ENCODE measurements at regions not wholly inside any gene's neighbourhood (a gene's known extent, or its start where the extent isn't known, plus 50 kb on each side); places are given as distances from the start of the nearest gene placed in this dataset.

DNA sequence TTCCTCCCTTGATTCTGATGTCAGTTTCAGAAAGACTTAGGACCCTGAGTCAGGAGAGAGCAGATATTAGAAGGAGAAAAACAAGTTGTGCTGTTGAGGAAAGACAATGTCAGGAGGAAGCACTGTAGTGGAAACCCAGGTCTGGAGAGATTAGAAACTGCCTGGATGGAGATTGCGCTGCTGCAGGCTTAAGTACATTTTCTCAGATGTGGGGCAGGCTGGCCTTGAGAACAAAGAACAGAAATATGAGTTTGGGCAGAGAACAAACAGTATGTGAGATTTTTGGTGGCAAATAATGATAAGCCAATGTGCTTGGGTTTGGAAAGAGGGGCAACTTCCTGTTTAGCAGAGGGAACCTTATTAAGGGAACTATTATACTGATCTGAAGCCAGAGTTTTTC, 74.3 kb upstream of the PRMT8 start:
- H3K36me3 ChIP-seq: no peaks in the 10 kb centered on the region
- TF ChIP-seq, protein P1, sequence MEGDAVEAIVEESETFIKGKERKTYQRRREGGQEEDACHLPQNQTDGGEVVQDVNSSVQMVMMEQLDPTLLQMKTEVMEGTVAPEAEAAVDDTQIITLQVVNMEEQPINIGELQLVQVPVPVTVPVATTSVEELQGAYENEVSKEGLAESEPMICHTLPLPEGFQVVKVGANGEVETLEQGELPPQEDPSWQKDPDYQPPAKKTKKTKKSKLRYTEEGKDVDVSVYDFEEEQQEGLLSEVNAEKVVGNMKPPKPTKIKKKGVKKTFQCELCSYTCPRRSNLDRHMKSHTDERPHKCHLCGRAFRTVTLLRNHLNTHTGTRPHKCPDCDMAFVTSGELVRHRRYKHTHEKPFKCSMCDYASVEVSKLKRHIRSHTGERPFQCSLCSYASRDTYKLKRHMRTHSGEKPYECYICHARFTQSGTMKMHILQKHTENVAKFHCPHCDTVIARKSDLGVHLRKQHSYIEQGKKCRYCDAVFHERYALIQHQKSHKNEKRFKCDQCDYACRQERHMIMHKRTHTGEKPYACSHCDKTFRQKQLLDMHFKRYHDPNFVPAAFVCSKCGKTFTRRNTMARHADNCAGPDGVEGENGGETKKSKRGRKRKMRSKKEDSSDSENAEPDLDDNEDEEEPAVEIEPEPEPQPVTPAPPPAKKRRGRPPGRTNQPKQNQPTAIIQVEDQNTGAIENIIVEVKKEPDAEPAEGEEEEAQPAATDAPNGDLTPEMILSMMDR (IDR thresholded peaks at IDR 0.05; ENCODE audit: borderline replicate concordance): no peak
- H3K4me3 ChIP-seq: no peak overlapping the region
- DNase-seq: no peak
- H3K27ac ChIP-seq (replicated peaks): no peak overlapping the region
- H3K9me3 ChIP-seq (replicated peaks): peaks cover 13% of the 10 kb centered on the region
- intact Hi-C loops (cut with micrococcal nuclease): no loop called here
- peaks cover 55% of the 10 kb centered on the region for H3K27me3 ChIP-seq (ENCODE audit: low read depth)
- peaks cover 10% of the 10 kb centered on the region for H3K4me1 ChIP-seq

DNA sequence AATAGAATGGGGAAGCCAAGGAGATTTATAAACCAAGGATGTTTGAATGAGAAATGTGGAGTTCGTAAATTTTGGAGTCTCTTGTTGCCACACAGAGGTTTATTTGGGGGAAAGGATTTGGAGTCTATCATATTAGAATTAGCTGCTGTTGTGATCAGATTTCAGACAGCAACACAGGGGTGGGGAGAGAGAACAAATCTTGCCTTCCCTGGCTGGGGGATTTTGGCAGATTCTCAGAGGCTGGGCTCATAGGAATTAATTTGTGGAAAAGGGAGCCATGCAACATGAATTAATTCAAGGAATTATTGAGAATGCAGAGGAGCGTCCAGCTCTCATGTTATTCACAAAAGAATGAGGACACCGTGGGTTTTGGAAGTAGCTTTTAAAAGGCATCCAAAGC, 73.9 kb upstream of the PRMT8 start:
- peaks cover 13% of the 10 kb centered on the region for H3K9me3 ChIP-seq (replicated peaks)

DNA sequence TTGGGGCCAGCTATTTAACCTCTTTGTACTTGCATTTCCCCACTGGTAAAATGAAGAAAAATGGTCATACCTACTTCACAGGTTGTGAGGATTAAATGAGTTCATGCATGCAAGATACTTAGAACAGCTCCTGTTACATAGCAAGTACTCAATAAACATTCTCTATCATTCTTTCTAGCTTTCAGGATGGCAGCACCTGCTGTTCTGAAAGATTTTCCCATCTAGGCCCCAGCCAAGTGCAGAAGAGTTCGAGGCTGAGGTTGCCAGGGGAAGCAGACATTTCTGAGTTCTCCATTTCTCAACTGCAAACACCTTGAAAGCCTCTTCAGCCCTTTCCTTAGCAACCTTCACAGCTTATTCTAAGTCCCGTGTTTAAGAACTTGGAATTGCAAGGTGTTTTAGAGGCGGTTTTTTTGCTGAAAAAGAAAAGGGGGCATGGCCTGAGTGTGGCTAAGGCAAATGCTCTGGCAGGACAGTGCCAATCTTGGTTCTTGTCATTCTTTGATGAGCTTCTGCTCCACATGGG, 73.0 kb upstream of the PRMT8 start:
- TF ChIP-seq, protein P1 (IDR thresholded peaks at IDR 0.05; ENCODE audit: borderline replicate concordance): no peak
- Histone ChIP-seq H3K27me3 (ENCODE audit: low read depth) (peaks cover 65% of the 10 kb centered on the region), H3K4me1 (peaks cover 10% of the 10 kb centered on the region), H3K27ac (replicated peaks) (no peak overlapping the region), H3K9me3 (replicated peaks) (peaks cover 13% of the 10 kb centered on the region), H3K4me3 (no peak overlapping the region), H3K36me3 (no peaks in the 10 kb centered on the region)
- no peak for DNase-seq
- intact Hi-C loops (cut with micrococcal nuclease): no loop called here

More for the DNA sequence above, 73.9 kb upstream of the PRMT8 start:
- intact Hi-C loops (cut with micrococcal nuclease): no loop called here
- Histone ChIP-seq H3K27me3 (ENCODE audit: low read depth) (peaks cover 58% of the 10 kb centered on the region), H3K27ac (replicated peaks) (no peak overlapping the region), H3K4me1 (peaks cover 10% of the 10 kb centered on the region), H3K36me3 (no peaks in the 10 kb centered on the region), H3K4me3 (no peak overlapping the region)
- TF ChIP-seq, protein P1 (IDR thresholded peaks at IDR 0.05; ENCODE audit: borderline replicate concordance): no peak
- no peak for DNase-seq

DNA sequence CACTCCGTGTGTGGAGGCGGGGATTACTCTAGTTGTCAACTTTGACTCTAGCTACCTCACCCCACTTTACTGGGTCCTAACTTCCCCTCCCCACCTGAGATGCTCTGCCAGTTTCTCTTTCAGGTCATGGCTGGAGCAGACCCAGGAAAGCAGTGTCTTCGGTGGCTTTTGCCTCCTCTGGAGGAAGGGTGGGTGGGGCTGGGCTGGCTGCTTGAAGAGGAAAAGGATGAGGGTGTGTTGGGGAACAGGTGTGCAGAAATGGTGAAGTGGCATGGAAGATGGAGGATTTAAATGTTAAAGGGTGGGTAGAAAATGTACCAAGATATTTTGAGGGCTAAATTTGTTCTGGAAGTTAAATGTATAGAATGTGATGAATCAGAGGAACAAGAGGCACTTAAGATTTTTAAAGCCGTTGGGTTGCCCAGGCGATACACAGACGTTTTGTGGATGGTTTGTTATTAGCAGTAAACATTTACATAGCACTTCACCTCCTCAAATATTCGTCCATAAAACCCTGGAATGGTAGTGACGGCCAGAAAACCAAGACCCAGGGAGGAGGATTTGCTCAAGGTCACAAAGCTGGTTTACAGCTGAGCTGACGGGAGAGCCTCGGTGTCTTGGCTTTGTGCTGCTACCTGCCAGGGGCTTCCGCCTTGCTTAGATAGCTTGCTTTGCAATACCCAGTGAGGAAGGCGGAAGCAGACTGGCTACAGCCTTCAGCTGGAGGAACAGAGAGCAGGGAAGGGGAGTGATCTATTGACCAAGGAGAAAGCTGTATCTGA, 72.2 kb upstream of the PRMT8 start:
- Histone ChIP-seq H3K4me1 (peaks cover 10% of the 10 kb centered on the region), H3K36me3 (no peaks in the 10 kb centered on the region), H3K4me3 (no peak overlapping the region), H3K27me3 (ENCODE audit: low read depth) (peaks cover 70% of the 10 kb centered on the region), H3K27ac (replicated peaks) (no peak overlapping the region), H3K9me3 (replicated peaks) (peaks cover 11% of the 10 kb centered on the region)
- intact Hi-C loops (cut with micrococcal nuclease): no loop called here
- TF ChIP-seq, protein P1 (IDR thresholded peaks at IDR 0.05; ENCODE audit: borderline replicate concordance): no peak
- no peak for DNase-seq

DNA sequence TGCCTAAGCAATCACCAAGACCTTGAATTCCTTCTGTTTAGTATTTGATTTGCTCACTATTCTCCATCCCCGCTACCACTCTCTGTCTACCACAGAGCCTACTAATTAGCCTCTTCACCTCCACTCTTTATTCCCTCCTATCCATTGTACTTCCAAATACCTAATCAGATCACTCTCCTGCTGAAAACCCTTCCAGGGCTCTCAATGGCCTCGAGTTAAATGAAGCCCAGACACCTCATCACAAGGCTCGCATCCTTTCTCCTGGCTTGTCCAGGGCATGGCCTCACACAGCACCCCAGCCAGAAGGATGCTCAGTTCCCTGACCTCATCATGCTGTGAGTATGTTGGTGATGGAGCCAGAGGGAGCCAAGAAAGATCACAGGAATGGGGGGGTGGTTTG, 71.4 kb upstream of the PRMT8 start:
- no peak overlapping the region for H3K27ac ChIP-seq (replicated peaks)
- no peak overlapping the region for H3K4me3 ChIP-seq
- H3K27me3 ChIP-seq (ENCODE audit: low read depth): peaks cover 70% of the 10 kb centered on the region
- DNase-seq: no peak
- H3K9me3 ChIP-seq (replicated peaks): peaks cover 4% of the 10 kb centered on the region
- TF ChIP-seq, protein P1 (IDR thresholded peaks at IDR 0.05; ENCODE audit: borderline replicate concordance): no peak
- no peaks in the 10 kb centered on the region for H3K36me3 ChIP-seq
- H3K4me1 ChIP-seq: peaks cover 10% of the 10 kb centered on the region
- intact Hi-C loops (cut with micrococcal nuclease): no loop called here
